Thoracic aorta (tissue), 2 donors: ENCODE measurements at regions not wholly inside any gene's neighbourhood (a gene's known extent, or its start where the extent isn't known, plus 50 kb on each side); places are given as distances from the start of the nearest gene placed in this dataset.
A peak's percentile ranks its signal among the peaks of the same experiment; 100 is the strongest.

Experiments used
- ATAC-seq: fragments of 150-250 bp; one replicate; pipeline ENCODE4 v1.8.0; 2017; ENCODE audit warnings: low read depth; ENCODE audit not compliant: insufficient number of reproducible peaks, low FRiP score
- DNase-seq: peaks from one replicate; pipeline ENCODE4 v3.0.0-alpha.2; 2020; ENCODE audit warnings: low spot score
- H3K27ac ChIP-seq, 2 donors: fragments of 200-600 bp; sonication (generic); 1 replicate in 1 of 2; 2 replicates in 1 of 2; pipeline ENCODE4 v1.5.1; 2016; ENCODE audit warnings: mild to moderate bottlenecking in 2 of 2, moderate library complexity in 2 of 2
- H3K27me3 ChIP-seq: fragments of 200-600 bp; sonication (generic); replicated peaks from 2 replicates; pipeline ENCODE4 v1.6.0; 2016; ENCODE audit warnings: mild to moderate bottlenecking; ENCODE audit not compliant: insufficient read depth
- H3K36me3 ChIP-seq: fragments of 200-600 bp; sonication (generic); one replicate; pipeline ENCODE4 v1.5.1; 2016
- H3K4me1 ChIP-seq, 2 donors: fragments of 200-600 bp; sonication (generic); 1 replicate in 1 of 2; 2 replicates in 1 of 2; pipeline versions ENCODE4 v1.5.1 to v1.6.0; 2016; ENCODE audit warnings: low read depth in 2 of 2, mild to moderate bottlenecking in 1 of 2; ENCODE audit not compliant: control insufficient read depth in 1 of 2
- H3K4me3 ChIP-seq: fragments of 200-600 bp; sonication (generic); 2 replicates; pipeline ENCODE4 v1.5.1; 2016; ENCODE audit warnings: mild to moderate bottlenecking
- H3K9me3 ChIP-seq: fragments of 200-600 bp; sonication (generic); 2 replicates; pipeline ENCODE4 v1.5.1; 2016
- TF ChIP-seq, protein P1 (sequence below): fragments of 200-600 bp; sonication (generic); IDR thresholded peaks from one replicate; pipeline ENCODE4 v1.5.1; 2019; ENCODE audit warnings: antibody characterized with exemption

DNA sequence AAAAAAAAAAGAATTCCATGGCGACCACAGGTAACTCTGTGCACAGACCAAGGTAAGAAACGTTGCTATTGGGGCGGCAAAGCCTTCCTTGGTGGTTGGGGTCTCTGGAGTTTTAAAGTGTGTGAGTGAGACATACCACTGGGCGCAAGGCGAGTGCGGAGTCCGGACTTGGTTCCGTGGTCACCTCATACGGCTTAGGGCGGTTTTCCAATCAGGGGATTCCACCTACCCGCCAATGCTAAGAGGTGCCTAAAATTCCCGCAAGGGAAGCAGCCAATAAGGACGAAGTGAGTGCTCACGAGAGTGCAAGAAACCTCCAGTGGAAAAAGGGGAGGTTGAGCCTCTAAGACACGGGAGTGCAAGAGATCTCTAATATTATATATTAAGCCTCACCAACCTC, 68.6 kb upstream of the PRSS16 start:
- Histone ChIP-seq H3K4me1 (peaks cover 3 to 6% of the 10 kb centered on the region in 2 donors), H3K9me3 (no peaks in the 10 kb centered on the region), H3K27ac (no peak overlapping the region), H3K27me3 (no peaks in the 10 kb centered on the region), H3K4me3 (peak overlapping the region; percentile 92), H3K36me3 (no peaks in the 10 kb centered on the region)
- no peak for ATAC-seq
- no peak for DNase-seq
- TF ChIP-seq, protein P1, sequence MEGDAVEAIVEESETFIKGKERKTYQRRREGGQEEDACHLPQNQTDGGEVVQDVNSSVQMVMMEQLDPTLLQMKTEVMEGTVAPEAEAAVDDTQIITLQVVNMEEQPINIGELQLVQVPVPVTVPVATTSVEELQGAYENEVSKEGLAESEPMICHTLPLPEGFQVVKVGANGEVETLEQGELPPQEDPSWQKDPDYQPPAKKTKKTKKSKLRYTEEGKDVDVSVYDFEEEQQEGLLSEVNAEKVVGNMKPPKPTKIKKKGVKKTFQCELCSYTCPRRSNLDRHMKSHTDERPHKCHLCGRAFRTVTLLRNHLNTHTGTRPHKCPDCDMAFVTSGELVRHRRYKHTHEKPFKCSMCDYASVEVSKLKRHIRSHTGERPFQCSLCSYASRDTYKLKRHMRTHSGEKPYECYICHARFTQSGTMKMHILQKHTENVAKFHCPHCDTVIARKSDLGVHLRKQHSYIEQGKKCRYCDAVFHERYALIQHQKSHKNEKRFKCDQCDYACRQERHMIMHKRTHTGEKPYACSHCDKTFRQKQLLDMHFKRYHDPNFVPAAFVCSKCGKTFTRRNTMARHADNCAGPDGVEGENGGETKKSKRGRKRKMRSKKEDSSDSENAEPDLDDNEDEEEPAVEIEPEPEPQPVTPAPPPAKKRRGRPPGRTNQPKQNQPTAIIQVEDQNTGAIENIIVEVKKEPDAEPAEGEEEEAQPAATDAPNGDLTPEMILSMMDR: no peak

DNA sequence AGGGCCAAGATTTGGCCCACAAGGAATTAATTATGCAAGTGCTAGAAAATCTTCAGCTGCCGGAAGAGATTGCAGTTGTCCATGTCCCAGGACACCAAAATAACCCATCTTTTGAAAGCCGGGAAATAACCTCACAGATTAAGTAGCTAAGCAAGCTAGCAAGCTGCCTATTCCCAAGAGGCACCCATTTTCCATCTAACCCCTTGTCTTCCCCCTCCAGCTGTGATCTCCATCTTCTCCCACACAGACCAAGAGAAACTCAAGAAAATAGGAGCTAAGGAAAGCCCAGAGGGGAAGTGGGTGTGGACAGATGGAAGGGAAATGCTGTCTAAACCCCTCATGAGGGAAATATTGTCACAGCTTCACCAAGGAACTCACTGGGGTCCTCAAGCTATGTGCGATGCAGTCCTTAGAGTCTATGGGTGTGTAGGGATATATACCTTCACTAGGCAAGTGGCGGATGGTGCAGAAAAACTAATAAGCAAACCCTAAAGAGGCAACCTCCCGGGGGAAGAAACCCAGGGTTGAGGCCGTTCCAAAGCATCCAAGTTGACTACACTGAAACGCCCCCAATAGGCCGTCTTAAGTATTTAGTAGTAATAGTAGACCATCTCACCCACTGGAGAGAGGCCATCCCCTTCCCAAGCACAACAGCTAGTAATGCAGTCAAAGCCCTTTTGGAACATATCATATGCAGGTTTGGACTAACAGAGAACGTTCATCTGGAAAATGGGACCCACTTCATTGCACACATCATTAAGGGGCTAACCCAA, 64.3 kb upstream of the PRSS16 start:
- ATAC-seq: no peak
- H3K27ac ChIP-seq: no peak overlapping the region

DNA sequence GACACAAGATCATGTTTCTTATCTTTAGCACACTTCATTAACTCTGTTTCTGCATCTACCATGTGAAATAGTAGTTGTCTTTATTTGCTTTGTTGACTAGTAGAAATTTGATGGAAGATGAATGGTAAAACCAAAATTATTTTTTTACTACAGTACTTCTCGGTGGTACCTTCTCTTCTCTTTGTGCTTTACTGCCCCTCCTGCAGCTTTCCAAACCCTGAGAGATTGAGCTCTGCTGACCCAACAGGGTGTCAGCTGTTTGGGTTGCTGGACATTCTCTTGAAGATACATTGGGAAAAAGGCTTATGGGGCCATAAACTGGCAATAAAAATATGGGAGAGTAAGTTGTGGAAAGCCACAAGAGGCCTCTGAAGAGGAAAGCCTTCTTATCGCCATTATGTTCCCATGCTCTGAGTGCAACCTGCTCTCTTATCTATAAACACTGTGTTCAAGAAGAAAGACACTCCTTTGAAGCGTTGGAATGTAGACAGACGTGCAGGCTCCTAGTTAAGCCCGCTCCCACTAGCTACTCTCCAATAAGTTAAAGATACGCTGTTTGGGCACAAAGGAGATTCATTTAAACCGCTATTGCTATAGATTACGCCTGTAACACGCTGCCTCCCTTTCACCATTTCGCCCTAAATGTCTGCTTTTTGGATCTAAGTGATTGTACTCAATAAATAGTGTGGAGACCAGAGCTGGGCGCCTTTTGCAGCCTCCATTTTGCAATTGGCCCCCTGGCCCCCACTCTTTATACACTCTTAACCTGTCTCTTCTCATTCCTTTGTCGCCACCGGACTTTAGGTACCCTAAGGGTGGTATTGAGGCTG, 60.1 kb upstream of the PRSS16 start:
- DNase-seq: no peak
- ATAC-seq: no peak
- TF ChIP-seq, protein P1: no peak

More for the DNA sequence above, 64.3 kb upstream of the PRSS16 start:
- H3K36me3 ChIP-seq: no peaks in the 10 kb centered on the region
- no peaks in the 10 kb centered on the region for H3K27me3 ChIP-seq
- no peaks in the 10 kb centered on the region for H3K9me3 ChIP-seq
- TF ChIP-seq, protein P1: no peak
- H3K4me1 ChIP-seq: peaks cover 0 to 6% of the 10 kb centered on the region in 2 donors
- no peak overlapping the region for H3K4me3 ChIP-seq
- no peak for DNase-seq

DNA sequence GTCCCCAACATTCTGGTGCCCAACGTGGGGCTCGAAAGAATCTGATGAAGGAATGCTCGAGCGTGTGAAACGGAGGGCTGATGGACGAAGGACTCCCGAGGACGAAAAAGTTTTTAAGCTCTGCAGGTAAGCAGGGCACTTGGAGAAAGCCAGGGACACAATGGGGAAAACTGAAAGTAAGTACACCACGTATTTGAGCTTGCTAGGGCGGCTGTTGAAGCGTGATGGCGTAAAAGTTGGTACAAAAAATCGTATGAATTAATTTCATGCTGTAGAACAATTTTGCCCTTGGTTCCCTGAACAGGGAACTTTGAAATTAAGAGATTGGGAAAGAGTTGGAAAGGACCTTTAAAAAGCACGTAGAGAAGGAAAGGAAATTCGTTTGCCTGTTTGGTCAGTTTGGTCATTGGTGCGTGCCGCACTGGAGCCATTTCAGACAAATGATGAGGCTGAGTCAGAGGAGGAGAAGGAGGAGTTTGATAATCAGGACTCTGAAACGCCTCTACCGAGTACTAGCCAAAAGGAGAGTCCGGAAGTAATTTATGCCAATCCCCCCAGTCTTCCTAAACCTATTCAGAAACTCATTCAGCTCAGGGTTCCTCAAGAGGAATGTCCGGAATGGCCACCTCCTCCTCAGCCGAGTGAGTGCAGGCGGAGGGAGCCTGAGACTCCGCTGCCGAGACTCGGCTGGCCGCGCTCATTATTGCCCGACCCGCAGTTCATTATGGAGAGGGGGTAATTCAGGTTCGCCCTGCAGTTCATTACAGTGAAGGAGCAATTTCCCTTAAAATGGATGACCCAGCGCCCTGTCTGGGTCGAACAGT, 59.2 kb upstream of the PRSS16 start:
- Histone ChIP-seq H3K36me3 (no peaks in the 10 kb centered on the region), H3K9me3 (no peaks in the 10 kb centered on the region), H3K27ac (peak overlapping the region; percentile 87 to 93), H3K4me1 (no peaks in the 10 kb centered on the region), H3K4me3 (peak overlapping the region; percentile 89), H3K27me3 (no peaks in the 10 kb centered on the region)
- DNase-seq: no peak
- TF ChIP-seq, protein P1: no peak
- peak; percentile 99 for ATAC-seq

More for the DNA sequence above, 60.1 kb upstream of the PRSS16 start:
- Histone ChIP-seq H3K27ac (peak overlapping the region; percentile 87 to 93), H3K36me3 (no peaks in the 10 kb centered on the region), H3K9me3 (no peaks in the 10 kb centered on the region), H3K4me3 (peak overlapping the region; percentile 89), H3K27me3 (no peaks in the 10 kb centered on the region), H3K4me1 (no peaks in the 10 kb centered on the region)
